EL (cell line): ENCODE measurements at regions not wholly inside any gene's neighbourhood (a gene's known extent, or its start where the extent isn't known, plus 50 kb on each side); places are given as distances from the start of the nearest gene placed in this dataset.

Source experiments
- DNase-seq: peaks from one replicate; pipeline ENCODE4 v3.0.0-alpha.2; 2016

DNA sequence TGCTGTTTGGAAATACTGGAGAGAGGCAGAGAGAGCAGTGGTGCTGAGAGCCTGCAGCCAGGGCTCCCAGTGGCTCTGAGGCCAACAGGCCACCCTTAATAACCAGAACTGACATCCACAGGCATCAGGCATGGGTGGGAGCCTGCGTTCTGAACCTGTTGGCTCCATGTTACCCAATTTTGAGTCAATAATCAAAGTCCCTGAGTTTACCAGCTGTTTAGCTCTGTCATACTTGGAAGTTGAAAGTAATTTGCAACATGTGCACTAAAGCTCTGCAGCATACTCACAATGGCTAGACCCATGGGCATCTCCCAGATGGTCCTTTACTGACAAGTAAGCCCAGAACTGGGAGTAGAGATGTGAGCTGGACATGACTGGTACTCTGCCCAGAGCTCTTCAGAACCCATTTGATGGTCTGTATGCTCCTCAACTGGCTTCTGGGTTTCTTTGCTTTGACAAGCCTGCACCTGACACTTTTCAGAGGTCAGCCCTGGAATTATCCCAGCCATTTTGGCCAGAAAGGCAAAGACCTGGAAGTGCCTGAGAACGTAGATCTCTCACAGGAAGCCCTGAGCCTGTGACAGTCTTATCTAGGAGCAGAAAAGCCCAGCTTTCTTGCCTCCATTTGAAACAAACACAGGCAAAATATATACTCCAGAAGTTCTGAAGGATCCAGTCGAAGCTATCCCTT is 122.4 kb upstream of the CITED2 start:
- DNase-seq, result no peak

DNA sequence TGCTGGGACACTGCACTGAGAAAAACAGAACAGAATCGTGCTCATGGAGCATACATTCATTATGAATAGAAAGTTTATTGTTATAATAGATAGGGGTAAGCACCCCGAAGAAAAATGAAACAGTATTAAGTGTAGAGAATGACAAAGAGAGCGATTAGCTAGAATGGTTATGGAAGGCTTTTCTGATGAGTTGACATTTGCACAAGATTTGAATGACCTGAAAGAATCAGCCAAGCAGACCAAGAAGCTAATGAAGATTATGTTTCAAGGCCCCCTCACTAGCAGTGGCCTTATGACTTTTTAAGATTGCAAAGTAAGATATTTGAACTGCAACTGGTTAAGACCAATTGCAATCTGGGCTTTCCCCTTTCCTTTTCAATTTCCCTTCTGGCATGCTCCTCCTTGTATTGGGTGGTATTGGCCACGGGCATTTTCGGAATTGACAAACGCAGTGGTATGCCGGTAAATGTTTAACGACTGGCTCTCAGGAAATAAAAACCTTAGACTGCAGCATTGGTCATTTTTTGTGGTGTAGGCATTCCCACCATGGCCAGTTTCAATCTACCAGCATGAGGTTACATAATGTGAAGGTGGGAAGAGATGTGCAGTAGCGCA is 120.0 kb upstream of the CITED2 start:
- DNase-seq, result no peak

DNA sequence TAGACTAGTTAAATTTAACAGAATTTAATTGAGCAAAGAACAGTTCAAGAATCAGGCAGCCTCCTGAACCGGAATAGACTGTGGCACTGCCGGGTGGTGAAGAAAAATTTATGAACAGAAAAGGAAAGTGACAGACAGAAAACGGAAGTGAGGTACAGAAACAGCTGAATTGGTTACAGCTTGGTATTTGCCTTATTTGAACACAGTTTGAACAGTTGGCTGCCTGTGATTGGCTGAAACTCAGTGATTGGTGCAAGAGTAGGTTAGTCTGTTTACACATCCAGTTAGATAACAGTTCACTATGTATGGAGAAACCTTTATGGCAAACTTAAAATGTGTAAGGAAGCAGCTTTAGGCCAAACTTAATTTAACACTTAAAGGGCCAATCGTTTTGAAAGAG is 116.0 kb upstream of the CITED2 start:
- DNase-seq, result peak; percentile 26

DNA sequence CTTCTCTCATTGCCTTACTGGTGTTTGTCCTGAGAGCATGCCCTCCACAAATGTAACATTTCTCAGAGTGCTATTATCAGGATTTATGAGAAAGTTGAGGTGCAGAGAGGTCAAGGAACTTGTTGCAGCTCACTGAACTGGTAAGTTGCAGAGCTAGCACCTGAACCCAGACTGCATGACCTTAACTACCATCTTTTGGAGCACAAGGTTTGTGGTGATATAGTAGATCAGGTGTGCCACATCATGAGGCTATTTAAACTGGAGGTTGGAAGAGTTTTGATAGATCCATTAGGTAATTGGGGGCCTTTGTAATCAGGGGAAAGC is 112.0 kb upstream of the CITED2 start:
- no peak for DNase-seq

DNA sequence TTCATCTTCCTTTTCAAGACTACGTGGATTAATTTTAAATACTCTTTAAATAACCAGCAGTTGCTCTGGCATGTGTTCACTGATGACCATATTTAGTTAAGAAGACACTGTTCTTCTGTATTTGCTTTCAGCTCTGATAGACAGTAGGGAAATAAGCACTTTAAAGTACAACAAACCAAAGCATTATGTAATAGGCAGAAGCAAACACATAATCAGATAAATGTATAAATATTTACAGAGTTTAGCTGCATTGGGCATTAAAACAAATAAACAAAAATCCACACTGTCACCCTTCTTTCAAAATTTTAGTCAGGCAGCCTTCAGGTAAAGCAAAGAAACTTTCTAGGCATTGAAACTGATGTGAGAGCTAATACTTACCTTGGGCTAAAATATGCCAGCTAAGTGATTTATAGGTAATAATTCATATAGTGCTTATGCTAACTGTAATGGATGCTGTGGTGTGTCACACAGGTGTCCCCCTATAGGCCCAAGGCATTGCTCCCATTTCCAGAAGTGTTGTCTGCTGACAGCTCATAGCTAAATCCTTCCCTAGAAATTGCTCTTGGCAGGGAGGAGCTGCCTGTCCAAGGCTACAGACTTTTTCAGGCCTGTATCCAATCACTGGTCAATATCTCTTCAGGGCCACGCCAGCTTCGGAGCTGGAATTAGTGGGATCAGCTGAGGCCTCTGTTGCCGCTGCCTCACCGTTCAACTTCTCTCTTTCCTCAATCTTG is 111.5 kb upstream of the CITED2 start:
- no peak for DNase-seq

DNA sequence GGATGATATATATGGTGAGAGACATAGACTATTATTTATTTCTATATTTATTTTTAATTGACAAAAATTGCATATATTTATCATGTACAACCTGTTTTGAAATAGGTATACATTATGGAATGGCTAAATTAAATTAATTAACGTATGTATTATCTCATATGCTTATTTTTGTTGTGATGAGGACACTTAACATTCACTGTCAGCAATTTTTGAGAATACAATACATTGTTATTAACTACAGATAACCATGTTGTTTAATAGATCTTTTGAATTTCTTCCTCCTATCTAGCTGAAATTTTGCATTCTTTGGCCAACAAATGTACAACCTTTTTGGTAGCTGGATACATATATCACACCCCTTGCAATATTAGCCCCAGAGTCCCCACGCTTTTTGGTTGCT is 110.7 kb upstream of the CITED2 start:
- DNase-seq, result no peak

DNA sequence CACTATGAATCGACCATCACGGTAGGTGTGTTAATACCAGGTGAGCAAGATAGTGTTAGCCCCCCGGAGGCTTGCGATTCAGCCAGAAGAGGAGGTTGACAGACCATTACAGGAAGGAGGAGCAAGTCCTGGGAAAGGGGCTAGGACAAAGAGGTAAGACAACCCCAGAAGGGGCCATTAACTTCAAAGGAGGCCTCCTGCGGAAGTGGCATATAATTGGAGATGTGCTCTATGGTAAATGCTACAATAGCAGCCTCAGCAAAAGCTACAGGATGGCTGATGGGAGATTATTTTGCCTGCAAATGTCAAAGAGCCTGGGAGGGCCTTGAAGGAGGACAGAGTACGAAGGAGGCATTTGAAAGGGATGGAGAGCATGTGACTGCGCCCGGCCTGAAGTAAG is 108.6 kb upstream of the CITED2 start:
- DNase-seq, result no peak

DNA sequence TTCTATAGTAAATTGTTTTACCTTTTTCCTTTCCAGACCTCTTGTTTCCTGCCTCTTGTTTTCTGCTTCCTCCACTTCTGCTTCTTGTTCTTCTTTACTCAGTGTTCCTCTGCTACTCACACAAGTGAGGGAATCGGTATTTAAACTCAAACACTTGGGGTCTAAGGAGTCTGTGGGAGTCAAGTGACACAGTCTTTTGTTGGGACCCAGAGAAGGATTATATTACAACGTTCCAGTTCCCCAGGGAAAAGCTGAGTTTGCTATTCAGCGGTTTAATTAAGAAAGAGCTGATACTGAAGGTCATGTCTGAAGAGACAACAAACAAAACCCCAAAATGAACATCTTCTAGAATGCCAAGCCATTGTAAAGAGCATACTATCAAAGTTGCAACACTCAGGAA is 107.8 kb upstream of the CITED2 start:
- DNase-seq, result no peak

DNA sequence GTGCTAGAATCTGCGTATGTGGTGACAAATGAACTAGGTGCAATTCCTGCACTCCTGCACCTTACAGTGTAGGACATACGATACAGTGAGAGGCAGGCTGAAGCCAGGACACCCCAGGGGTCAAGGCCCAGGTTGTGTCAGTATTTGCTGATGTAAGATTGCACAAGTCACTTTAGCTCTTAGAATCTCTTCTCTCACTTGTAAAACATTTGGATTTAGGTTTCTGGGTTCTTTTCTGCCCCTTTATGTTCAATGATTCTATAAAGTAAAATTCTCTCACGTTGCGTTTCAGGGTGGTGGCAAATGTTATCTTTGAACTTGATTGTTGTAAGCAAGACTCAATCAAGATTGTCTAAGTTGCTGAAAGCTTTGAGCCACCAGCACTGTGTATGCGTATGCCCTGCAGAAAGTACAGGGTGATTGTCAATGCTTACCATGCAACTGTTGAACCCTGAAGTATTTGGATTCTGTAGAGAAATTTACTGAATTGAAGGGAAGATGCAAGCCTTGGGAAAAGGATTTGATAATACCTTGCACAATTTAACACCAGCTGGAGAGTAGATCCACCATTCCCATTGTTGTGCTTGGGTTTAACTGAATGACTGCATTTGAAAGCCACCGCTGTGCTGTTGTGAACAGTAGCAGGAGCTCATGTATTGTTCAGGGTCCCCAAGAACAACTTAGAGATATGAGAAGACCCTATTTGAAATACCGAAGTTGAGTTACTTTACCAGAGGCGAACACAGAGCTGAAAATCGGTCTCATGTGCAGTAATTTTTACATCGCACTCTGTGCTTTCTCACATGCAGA is 106.1 kb upstream of the CITED2 start:
- DNase-seq, result no peak

DNA sequence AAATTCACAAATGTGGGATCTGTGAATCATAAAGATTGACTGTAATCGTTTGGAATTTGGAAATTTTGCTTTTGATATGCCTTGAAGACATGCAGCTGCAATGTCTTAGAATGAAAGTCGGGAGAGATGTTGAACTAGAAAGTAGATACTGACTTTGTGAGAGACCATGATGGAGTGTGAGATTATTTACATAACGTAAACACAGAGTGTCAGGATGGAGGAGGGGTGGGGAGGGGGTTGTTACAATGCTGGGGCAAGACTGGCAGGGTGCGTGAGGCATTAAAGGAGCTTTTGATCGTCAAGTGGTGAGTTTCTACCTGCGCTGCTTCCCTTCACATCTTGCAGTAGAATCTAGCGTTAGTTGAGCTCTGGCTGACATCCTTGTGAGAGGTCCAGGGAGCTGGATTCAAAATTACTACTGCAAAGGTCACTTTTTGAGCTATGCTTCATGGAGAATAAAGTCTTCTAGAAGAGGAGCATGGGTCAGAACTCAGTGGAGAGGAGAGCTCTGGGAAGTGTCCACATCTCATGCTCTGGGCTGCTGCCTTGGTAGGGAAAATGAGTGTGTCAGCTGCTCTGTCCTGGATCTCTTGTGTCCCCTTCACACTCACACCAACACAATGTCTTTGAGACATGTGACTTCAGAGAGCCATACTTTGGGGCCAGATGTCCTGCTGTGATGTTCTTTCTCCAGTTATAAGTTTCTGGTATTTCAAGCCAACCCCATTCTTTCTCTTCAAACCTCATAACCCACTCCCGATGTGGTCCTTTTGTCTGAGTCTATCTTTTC is 105.2 kb upstream of the CITED2 start:
- no peak for DNase-seq

DNA sequence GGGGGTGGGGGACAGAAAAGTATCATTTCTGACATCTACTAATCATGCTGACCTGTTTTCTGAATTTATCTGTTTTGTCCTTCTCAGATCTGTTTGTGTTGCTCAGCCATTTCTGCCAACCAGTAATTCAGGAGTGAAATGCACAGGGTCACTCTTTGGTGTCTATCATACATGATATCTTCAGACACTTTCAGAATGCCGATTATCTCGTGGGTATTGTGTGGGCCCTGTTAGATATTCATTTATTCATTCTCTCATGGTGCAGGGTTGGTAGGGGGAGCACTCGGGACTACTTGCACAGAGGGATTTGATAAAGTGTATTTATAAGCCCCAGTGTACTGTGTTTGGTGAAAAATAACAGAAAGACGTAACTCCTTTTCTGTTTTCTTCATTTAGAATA is 101.2 kb upstream of the CITED2 start:
- DNase-seq, result no peak

DNA sequence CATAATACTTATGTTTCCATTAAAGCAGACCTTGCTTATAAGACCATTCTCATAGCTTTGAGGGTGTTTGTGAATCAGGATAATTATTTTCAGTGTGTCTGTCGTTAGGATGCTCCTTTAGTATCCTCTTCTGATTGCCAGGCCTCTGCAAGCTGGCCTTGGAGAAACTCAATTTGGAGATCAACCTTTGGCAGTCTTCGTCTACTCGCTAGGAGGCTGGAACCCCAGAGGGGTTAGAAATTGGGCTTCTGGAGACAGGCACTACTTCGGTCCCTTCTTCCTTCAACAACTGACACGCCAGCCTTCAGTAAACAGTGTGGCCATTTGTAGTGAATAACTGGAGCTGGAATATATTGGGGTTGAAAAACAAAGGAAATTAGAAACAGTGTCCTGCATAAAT is 100.8 kb upstream of the CITED2 start:
- DNase-seq, result no peak

DNA sequence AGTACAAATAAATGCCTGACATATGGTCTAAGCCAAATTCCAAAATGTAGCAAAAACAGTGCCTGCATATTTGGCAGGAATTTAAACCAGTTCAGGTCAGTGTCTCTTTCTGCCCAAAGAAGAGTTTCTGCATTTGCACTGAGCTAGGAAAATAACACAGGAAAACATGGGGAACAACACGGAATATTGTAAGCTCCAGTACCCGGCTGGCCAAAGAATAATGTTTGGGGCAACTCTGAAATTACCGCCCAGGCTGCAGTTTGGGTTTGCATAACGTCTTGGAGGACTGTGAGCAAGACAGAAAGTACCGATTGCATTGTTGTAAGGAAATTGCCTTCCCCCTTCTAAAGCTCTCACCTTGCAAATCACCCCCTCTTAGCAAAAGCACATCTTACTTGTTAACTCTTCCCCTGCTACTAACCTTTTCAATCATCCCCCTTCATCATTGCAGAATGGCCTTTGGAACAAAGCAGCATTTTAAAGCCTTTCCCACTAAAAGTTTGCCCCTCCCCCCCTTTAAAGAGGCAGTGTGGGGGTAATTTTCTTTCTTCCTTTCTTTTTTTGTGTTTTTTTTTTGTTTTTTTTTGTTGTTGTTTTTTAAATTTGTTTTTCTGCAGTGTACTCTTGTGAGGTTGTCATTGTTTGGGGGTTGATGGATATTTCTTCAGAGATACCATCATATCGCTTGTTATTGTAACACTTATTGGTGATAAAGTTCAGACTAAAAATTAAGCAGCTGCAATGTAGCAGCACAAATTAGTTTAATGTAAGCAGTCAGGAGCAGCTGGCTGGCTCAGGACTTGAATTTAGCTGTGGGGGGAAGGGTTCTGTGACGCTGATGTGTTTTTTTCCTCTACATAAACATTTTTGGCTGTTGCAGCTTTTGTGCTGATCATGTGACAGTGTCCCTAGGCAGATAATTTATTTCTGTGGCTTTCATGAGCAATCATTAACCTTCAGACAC is 100.0 kb upstream of the CITED2 start:
- peak; percentile 23 for DNase-seq

DNA sequence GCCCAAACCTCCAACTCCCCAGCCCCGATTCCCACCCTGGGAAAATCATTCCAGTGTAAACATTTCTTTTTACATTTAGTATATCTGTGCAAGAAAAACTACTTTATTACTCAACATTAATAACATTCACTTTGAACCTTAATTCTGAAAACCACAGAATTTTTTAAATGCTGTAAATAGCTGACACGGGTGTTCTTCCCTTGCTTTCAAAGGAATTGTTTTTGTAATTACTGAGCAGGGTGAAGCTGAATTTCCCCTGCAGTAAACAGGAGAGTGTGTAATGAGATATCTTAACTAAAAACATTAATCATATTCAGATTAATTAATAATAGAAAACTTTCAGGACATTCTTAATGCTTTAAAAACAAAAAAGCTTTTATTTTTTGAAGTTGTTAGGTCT is 99.3 kb upstream of the CITED2 start:
- peak; percentile 6 for DNase-seq

DNA sequence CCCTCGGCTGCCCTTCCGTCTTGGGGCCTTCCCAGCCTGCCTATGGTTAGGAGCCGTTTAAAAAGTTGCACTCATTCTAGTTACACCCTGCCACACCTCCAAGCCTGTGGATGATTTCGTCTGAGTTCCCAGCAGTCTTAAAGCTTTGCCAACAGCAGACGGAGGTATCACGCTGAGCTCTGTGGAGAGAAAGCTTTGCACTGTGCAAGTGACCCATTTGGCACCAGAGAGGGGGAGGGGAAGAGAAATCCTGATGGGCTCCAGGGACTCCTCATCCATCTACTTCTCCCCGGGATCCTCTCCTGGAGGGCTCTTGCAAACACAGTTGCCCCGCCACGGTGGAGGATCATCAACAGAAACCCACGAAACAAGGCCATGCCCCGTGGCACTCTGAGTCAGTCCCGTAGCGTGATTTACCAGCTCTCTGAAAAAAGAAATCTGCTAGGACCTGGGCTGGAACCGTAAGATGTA is 98.8 kb upstream of the CITED2 start:
- DNase-seq, result peak; percentile 18

DNA sequence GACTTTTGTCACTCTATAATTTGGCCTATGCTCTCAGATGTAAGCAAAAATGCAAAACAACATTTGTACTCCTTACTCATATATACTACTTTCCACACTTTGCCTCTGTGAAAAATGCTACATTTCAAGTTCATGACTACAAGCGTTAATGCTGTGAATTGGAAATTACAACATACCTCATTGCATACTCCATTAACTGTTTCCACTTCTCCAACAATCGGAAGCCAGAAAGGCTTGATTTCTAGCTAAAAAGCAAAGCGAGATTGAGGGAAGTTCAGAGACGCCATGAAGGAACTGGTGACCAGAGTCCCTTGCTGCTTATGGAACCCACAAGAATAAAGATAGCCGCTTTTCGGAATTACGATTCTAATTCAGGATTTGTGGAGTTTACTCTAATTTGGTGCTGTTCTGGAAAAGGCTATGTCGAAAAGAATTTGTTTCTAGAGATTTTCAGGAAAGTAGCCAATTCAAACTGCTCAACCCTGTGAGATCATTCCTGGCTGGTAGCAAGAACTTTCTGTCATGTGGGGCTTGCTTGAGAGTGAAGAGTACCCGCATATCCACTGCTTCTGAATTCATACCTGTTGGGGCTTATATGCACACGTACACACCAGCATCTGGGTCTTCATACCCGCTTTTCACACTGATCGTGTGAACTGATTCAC is 98.0 kb upstream of the CITED2 start:
- no peak for DNase-seq

DNA sequence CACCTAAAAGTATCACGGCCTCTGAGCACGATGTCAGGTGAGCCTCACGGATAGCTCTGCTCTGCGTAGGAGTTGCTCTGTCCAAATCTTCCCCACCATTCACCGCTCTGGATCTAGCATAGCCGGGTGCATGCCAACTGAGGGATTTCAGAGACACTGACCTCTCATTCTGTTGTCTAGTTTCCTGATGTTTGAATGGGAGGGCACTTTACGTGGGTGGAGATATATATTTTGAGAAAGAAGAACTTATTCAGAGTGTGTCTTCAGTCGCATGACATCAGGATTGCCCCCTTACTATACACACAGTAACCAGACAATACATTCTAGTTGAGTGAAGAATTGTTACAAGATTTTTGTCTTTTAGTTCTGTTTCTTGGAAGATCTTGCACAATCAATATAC is 96.5 kb upstream of the CITED2 start:
- no peak for DNase-seq

DNA sequence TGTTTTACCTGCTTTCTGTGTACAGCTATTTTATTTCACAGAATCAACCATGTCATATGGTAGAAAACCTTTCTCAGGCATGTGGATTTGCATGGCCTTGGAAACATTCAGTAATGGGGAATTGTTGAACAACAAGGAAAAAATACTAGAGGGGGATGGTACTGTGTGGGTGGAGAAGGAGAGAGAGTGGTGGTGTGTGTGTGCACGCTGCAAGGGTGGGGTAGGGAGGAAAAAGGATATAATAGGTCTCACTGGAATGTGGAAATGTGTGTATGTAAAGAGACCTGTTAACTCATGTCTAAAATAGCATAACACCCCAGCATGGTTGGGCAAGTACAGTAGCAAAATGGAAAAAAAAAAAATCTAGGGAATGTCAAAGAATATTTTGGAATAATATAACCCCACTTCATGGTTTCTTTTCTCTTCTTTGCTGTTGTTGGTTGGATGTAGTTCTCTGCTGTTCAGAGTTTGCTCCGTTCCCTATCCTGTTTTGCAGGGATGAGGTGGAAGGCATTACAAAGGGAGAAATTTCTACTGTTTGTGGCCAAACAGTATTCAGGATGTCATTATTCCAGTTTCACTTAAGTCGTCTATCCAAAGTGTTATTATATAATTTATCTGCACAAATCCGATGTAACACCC is 93.9 kb upstream of the CITED2 start:
- DNase-seq, result no peak

DNA sequence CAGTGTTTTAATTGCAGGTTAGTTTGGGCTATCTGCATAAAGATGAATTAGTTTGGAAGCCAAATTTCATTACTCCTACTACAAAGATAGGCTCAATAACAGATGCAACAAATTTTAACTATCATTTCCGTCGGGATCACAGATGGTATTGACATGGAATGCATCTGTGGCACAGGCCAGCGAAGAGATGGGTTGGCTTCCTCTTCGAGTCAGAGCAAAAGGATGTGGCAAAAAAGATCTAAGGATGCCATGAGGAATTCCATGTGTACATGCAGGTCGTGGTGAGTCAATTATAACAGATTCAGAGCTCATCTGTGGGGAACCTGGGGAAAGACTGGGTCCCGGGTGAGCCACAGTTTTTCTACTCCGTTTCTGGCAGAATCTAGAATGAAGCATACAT is 83.0 kb upstream of the CITED2 start:
- peak; percentile 66 for DNase-seq

DNA sequence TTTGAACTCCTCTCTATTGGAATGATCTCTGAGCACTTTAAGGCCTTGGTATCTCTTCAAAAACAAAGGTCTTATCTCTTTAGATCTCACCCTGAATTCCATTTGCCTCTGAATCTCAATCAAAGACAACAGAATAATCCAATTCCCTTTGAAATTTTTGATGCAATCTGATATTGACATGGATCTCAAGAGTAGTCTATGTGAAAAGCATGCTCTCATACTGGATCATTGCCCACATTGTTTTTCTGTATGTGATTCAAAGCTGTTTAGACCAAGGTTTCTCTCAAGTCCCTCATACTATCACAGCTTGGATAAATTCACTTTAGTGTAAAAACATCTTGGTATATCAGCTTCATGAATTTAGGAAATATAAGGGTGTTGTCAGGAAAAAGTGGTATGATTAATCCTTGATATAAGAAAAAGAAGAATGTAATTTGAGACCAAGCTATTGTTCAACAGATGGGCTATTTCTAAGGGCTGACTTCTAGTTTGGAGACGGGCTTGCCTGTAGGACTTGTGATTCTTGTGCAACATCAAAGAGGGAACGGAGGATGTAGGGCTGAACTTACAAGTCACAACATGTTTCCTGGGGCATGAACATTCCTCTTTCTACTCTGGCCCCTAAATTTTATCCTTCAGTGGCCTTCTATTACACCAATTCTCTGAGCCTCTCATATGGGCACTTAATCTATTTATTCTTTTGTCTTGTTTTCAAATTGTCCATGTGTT is 77.9 kb upstream of the CITED2 start:
- no peak for DNase-seq
